HG03095 (cell line): ENCODE measurements at regions not wholly inside any gene's neighbourhood (a gene's known extent, or its start where the extent isn't known, plus 50 kb on each side); places are given as distances from the start of the nearest gene placed in this dataset.

ENCODE experiments used
- ATAC-seq: cut with Tn5 transposase; IDR thresholded peaks from one replicate; pipeline ENCODE4 v1.9.1; 2021; ENCODE audit warnings: moderate library complexity; ENCODE audit not compliant: unreplicated experiment

- no peak for ATAC-seq
These were observed 253.3 kb downstream of the DMAC1 start for GRCh38 chr9:7546261-7546660.

DNA sequence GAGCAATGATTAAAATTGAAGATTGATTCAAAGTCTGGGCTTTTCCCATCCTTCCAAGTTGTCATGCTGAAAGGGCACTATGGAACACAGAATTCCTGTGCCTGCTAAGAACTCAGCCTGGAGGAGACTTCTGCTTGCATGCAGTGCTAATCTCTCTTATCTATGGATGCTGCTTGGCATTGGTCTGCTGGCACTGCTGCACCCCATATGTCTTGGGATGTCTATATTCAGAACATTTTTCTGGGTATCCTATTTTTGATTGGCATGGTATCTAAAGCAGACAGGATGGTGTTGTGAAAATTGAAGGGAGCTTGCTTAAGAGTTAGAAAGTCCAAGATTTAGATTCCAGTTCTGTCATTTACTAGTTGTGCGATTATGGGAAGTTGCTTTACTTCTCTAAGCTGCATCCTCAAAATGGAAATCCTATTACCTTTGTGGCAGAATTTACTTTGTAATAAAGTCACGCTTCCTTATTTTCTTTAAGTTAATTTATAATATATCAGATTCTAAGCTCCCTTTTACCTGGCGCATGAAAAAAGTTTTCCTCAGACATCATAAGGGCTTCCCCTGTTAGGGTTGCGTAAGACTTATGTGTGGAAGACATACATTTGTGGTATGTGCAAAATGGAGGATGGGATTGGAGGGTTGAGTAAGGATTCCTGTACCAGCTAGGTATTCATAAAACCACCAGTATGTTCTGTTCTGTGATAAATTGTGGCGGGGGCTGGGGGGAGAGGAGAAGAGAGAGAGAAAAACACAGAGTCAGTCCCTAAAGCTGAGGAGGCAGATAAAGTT is 254.0 kb downstream of the DMAC1 start:
- ATAC-seq: no peak

DNA sequence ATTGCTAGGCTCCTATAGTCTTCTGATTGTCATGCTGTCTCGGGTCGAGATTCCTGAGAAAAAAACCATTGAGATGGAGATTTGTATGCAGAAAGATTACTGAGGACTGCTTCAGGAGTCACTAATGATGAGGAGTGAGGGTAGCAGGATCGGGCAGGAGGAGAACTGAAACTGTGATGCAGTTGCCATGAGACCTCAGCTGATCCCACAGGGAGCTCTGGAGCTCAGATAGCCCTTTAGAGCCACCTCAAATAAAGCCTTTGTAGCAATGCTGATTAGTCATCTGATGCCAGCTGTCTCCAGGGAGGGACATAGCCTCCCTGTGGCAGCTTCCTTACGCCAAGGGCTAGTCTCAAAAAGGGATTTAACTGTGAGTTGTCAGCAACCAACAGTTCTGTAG is 256.9 kb downstream of the DMAC1 start:
- no peak for ATAC-seq

GRCh38 chr9:7542126-7542525 is 257.5 kb downstream of the DMAC1 start:
- no peak for ATAC-seq

DNA sequence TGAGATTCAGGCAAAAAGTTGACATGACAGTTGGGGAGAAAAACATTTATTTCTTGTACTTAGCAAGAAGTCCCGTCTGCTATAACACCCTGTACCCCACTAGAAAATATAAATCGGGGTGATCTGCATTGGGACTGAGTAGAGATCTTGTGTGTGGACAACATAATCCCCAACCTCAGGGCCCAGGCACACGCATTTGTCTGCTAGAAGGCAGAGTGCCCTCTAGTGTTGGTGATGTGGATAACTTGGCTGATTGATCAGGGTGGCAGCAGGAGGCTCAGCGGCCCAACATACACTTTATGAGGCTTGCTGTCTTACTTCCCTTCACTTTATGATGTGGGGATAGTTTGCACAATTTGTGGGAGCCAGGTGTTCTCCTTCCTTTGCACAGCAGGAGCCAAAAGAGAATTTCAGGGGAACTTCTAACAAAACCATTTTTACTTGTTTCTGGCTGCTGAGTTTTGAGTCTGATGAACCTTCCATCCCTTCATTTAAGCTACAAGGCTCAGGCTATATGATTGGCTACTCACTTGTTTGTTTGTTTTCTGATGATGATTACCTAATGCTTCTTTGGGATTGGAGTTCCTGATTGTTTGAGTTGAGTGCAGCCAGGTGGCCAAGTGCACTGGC is 263.2 kb downstream of the DMAC1 start:
- ATAC-seq: peak; percentile 85

GRCh38 chr9:7534211-7534935 is 265.2 kb downstream of the DMAC1 start:
- ATAC-seq: no peak

DNA sequence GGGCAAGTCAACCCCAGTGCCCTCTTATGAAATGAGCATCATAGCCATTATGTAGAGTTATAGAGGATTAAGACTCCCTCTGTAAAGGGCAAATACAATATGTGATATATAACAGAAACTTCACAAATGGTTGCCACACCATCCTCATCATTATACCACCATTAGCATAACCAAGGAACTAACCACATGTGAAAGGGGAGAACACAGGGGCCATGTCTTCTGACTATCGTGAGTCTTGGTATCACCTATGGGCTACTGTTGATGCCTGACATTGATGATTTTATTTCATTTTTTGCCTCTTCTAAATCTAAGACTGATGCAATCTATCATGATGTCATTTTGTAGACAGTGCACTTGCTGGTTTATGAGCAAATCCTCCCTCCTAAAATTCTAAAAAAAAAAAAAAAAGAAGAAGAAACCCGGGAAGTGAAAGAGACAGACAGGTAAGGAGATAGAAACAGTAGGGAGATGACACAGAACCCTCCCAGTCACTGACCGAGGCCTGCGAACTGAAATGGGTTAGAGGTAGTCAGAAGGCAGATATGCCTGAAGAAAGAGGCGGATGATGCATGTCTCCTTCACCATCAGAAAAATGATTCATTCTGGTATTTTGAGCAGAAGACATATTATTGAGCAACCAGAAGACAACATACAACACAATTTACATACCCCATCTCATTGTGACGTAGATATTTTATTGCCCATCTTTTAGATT is 266.0 kb downstream of the DMAC1 start:
- no peak for ATAC-seq

DNA sequence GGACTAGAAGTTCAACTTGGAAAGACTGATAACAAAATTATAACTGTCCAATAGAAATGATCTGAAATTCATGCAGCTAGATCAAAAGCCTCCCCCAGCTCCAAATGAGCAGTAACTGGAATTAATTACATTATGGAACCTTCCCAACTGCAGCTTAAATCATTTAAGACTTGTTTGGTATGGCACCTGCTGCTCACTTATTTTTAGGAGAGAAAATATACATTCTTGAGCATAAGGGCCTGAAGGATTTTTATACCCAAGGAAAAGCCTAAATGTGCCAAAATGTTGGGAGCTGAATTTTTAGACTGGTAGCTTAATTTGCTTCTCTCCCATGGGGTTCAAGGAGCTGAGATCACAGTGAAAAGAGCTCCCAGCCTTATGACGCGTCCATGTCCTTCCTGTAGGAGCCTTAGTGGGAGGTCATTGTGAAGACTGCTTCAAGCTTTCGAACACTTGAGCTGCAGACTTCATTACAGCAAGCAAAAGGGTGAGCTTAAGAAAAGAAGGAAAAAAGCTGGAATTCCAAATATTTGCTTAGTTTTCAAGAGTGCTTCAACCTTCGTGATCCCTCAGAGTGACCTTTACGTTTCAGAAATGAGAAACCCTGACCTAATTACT is 276.0 kb downstream of the DMAC1 start:
- no peak for ATAC-seq

- no peak for ATAC-seq
These were observed 279.2 kb downstream of the DMAC1 start for GRCh38 chr9:7520396-7520795.

- ATAC-seq: no peak
These were observed 283.2 kb downstream of the DMAC1 start for GRCh38 chr9:7516376-7516775.

- no peak for ATAC-seq
These were observed 289.4 kb downstream of the DMAC1 start for GRCh38 chr9:7510199-7510598.

GRCh38 chr9:7509576-7510145 is 289.9 kb downstream of the DMAC1 start:
- ATAC-seq: no peak

GRCh38 chr9:7508516-7508915 is 291.1 kb downstream of the DMAC1 start:
- no peak for ATAC-seq

- ATAC-seq: no peak
These were observed 291.9 kb downstream of the DMAC1 start for GRCh38 chr9:7507566-7508270.

DNA sequence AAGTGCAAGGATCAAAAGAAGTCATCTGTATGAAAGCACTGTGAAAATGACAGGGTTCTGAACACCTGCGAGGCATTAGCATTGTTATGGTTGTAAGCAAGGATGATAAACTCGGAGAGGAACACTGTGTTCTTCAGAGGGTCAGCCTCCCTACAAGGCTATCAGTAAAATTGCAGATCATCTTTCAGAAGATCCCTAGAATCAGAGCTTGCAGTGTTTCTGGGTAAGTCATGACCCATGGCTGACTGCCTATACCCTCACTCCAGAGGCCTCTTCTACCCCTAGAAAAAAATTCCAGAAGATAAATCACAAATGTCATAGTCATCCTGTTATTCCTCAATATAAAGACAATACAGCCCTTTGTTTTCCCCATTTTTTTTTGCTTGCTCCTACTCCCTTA is 292.6 kb downstream of the DMAC1 start:
- no peak for ATAC-seq

GRCh38 chr9:7500521-7500920 is 299.1 kb downstream of the DMAC1 start:
- no peak for ATAC-seq

DNA sequence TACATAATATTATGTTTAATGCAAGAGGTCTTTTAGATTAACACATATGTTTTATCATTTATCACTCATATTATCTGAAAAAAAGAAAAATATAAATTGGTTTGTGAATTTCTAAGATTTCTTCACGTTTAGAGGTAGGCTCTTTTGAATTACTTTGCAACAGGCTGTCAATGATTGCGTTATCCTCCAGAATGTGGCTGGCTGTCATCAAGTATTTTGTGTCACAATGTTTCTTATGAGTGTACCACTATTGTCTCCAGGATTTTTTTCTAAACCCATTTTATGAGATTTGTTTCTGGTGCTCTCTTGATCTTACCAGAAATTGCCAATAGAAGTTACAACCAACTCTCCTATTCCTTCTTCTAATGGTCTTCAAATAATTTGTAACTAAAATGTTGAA is 307.9 kb downstream of the DMAC1 start:
- no peak for ATAC-seq

DNA sequence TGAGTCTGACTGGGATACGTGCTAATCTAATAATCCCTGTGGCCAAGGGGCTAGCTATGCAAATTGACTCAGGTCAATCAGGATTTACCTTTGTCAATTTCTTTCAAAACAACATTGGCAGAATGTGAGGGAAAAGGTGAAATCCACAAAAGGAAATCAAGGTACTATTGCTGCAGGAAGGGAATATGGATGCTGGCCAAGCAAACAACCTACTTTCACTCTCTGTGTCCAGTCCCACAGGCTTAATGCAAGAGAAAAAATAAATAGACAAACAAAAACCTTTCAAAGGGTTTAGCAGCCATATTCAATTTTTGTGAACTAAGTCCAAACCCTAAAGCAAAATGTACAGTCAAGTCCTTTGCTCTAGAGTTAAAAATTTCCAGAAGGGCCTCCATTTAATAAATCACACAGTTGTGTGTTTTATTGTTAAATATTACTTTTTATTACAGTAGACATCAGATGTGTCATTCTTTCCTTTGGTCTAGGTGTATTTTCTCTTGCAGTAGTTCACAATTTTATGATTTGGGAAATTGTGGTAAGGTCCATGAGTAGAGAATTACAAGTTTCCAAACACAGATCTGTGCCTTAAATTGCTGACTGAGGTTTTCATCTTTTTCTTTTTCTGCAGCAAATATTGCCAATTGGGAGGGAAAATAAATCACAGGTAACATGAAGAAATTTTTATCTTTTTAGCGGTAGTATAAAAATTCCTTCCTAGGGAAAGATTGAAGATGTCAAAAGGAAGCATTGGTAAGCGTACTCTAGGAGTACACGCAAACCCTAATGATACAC is 309.1 kb downstream of the DMAC1 start:
- no peak for ATAC-seq

GRCh38 chr9:7489036-7489435 is 310.5 kb downstream of the DMAC1 start:
- ATAC-seq: no peak
